Peyer's patch (tissue), 4 donors: ENCODE measurements at regions not wholly inside any gene's neighbourhood (a gene's known extent, or its start where the extent isn't known, plus 50 kb on each side); places are given as distances from the start of the nearest gene placed in this dataset.
"Not testable (repeated sequence)": the region's sequence is repeated elsewhere in the genome, so short reads cannot be mapped to it uniquely, and the experiment has no call there.

Experiments
- DNase-seq, 3 donors: peaks; one replicate each; pipeline ENCODE4 v3.0.0-alpha.2; 2017 to 2019
- H3K27ac ChIP-seq, 4 donors: fragments of 200-600 bp; sonication (generic); one replicate each; pipeline ENCODE4 v1.5.1; 2016 to 2019
- H3K27me3 ChIP-seq, 2 donors: fragments of 200-600 bp; sonication (generic); one replicate each; pipeline ENCODE4 v1.5.1; 2019
- H3K36me3 ChIP-seq, 3 donors: fragments of 200-600 bp; sonication (generic); one replicate each; pipeline ENCODE4 v1.5.1; 2016 to 2019
- H3K4me1 ChIP-seq, 4 donors: fragments of 200-600 bp; sonication (generic); one replicate each; pipeline ENCODE4 v1.5.1; 2016 to 2019
- H3K4me3 ChIP-seq, 4 donors: fragments of 200-600 bp; sonication (generic); 1 replicate in 3 of 4; 2 replicates in 1 of 4; pipeline ENCODE4 v1.5.1; 2016 to 2019; ENCODE audit warnings: mild to moderate bottlenecking in 1 of 4
- H3K9me3 ChIP-seq, 4 donors: fragments of 200-600 bp; sonication (generic); one replicate each; pipeline ENCODE4 v1.5.1; 2016 to 2019; ENCODE audit warnings: mild to moderate bottlenecking in 1 of 4
- POLR2A ChIP-seq, 2 donors: fragments of 450-650 bp; IDR thresholded peaks; one replicate each; pipeline ENCODE4 v1.5.1; 2017; ENCODE audit warnings: antibody characterized with exemption in 2 of 2, mild to moderate bottlenecking in 2 of 2, moderate library complexity in 2 of 2
- TF ChIP-seq, protein P1 (sequence below), 6 experiments: fragments of 450-650 bp in 4 of 6; fragments of 200-600 bp in 2 of 6; sonication (generic) in 1 of 6; IDR thresholded peaks; one replicate each; pipeline ENCODE4 v1.5.1; 2017 to 2019; ENCODE audit warnings: antibody characterized with exemption in 6 of 6, mild to moderate bottlenecking in 3 of 6, moderate library complexity in 1 of 6

DNA sequence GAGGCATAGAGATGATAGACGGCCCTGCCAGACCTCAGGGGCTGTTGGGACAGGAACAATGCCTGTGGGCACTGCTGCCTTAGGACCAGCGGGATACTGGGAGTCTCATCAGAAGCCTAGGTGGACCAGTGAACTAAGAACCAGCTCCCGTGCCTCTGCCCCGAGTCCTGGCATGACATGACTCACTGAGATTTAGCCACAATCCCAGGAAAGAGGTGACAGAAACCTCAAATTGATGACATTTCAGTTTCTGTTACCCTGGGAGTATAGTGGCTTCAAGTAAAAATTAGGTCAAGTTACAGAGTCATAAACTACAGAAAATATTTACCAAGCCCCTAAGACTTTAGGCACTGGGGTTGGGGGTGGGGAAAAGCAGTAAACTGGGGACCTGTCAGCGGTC is 74.6 kb upstream of the GADD45A start:
- Histone ChIP-seq H3K27me3 (no peaks in the 10 kb centered on the region), H3K27ac (no peak overlapping the region), H3K4me1 (no peaks in the 10 kb centered on the region), H3K36me3 (no peaks in the 10 kb centered on the region), H3K9me3 (no peaks in the 10 kb centered on the region), H3K4me3 (no peak overlapping the region)
- TF ChIP-seq, protein P1, sequence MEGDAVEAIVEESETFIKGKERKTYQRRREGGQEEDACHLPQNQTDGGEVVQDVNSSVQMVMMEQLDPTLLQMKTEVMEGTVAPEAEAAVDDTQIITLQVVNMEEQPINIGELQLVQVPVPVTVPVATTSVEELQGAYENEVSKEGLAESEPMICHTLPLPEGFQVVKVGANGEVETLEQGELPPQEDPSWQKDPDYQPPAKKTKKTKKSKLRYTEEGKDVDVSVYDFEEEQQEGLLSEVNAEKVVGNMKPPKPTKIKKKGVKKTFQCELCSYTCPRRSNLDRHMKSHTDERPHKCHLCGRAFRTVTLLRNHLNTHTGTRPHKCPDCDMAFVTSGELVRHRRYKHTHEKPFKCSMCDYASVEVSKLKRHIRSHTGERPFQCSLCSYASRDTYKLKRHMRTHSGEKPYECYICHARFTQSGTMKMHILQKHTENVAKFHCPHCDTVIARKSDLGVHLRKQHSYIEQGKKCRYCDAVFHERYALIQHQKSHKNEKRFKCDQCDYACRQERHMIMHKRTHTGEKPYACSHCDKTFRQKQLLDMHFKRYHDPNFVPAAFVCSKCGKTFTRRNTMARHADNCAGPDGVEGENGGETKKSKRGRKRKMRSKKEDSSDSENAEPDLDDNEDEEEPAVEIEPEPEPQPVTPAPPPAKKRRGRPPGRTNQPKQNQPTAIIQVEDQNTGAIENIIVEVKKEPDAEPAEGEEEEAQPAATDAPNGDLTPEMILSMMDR (IDR thresholded peaks at IDR 0.05), result no peak
- no peak for TF ChIP-seq POLR2A (IDR thresholded peaks at IDR 0.05)
- DNase-seq, result no peak

- DNase-seq, result no peak
- no peak for TF ChIP-seq POLR2A (IDR thresholded peaks at IDR 0.05)
- TF ChIP-seq, protein P1 (IDR thresholded peaks at IDR 0.05), result no peak
- H3K9me3 ChIP-seq, result no peaks in the 10 kb centered on the region
- no peaks in the 10 kb centered on the region for H3K4me1 ChIP-seq
- no peak overlapping the region for H3K27ac ChIP-seq
- H3K27me3 ChIP-seq, result no peaks in the 10 kb centered on the region
- no peaks in the 10 kb centered on the region for H3K36me3 ChIP-seq
- no peak overlapping the region for H3K4me3 ChIP-seq
Measured at GRCh38 chr1:67611846-67612245, 73.2 kb upstream of the GADD45A start.

DNA sequence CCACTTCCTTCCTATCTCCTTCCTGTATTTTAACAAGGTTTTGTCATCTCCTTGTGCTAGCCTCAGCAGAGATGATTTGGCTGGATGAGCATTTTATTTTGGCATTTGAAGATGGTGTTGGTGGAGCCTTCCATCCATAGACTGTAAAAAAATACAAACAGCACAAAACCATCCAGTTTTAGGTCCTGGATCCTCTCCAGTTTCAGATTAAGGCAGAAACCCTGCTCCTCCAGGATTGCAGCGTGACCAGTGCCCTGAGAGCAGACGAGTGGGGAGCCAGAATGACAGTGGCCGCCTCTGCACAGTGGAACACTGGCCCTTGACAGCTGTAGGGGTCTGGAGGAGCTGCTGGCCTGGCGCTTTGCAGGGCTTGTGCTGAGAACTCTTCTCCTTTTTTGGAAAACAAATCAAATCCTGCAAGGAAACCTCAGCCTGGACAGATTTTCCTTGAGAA is 72.2 kb upstream of the GADD45A start:
- Histone ChIP-seq H3K27ac (peak overlapping the region in 2 of 4 donors; percentile 19 to 46), H3K36me3 (no peaks in the 10 kb centered on the region), H3K4me3 (no peak overlapping the region), H3K4me1 (no peaks in the 10 kb centered on the region), H3K27me3 (no peaks in the 10 kb centered on the region), H3K9me3 (no peaks in the 10 kb centered on the region)
- no peak for TF ChIP-seq POLR2A (IDR thresholded peaks at IDR 0.05)
- TF ChIP-seq, protein P1 (IDR thresholded peaks at IDR 0.05), result no peak
- no peak for DNase-seq

- H3K4me1 ChIP-seq, H3K27me3 ChIP-seq, H3K36me3 ChIP-seq, H3K9me3 ChIP-seq, DNase-seq, H3K4me3 ChIP-seq: not testable (repeated sequence)
- H3K27ac ChIP-seq, result peak overlapping the region in 3 of 4 donors; percentile 9 to 46 (median 32)
Measured at GRCh38 chr1:67613479-67613878, 71.5 kb upstream of the GADD45A start.

GRCh38 chr1:67614511-67614934 is 70.5 kb upstream of the GADD45A start:
- Histone ChIP-seq H3K27me3 (no peaks in the 10 kb centered on the region), H3K4me1 (peaks cover 0 to 4% (median 0%) of the 10 kb centered on the region in 4 donors), H3K9me3 (no peaks in the 10 kb centered on the region), H3K27ac (peak overlapping the region in 1 of 4 donors; percentile 54), H3K4me3 (no peak overlapping the region), H3K36me3 (no peaks in the 10 kb centered on the region)
- no peak for DNase-seq
- TF ChIP-seq, protein P1 (IDR thresholded peaks at IDR 0.05), result no peak
- TF ChIP-seq POLR2A (IDR thresholded peaks at IDR 0.05), result no peak

GRCh38 chr1:67615886-67616285 is 69.1 kb upstream of the GADD45A start:
- no peak for DNase-seq
- Histone ChIP-seq H3K9me3 (no peaks in the 10 kb centered on the region), H3K36me3 (no peaks in the 10 kb centered on the region), H3K27me3 (no peaks in the 10 kb centered on the region), H3K4me1 (peaks cover 0 to 4% (median 0%) of the 10 kb centered on the region in 4 donors), H3K4me3 (no peak overlapping the region), H3K27ac (no peak overlapping the region)
- TF ChIP-seq, protein P1 (IDR thresholded peaks at IDR 0.05), result no peak
- no peak for TF ChIP-seq POLR2A (IDR thresholded peaks at IDR 0.05)
